GM18505 (cell line): ENCODE measurements at regions not wholly inside any gene's neighbourhood (a gene's known extent, or its start where the extent isn't known, plus 50 kb on each side); places are given as distances from the start of the nearest gene placed in this dataset.
"Not testable (repeated sequence)": the region's sequence is repeated elsewhere in the genome, so short reads cannot be mapped to it uniquely, and the experiment has no call there.

ENCODE experiments used
- ATAC-seq: cut with Tn5 transposase; IDR thresholded peaks from one replicate; pipeline ENCODE4 v1.9.1; 2021; ENCODE audit not compliant: unreplicated experiment
- POLR2A ChIP-seq: IDR thresholded peaks from 4 replicates; pipeline ENCODE4 v1.6.1; 2011; ENCODE audit warnings: borderline replicate concordance; ENCODE audit not compliant: insufficient read depth, insufficient read length; ENCODE audit errors: extremely low read depth

DNA sequence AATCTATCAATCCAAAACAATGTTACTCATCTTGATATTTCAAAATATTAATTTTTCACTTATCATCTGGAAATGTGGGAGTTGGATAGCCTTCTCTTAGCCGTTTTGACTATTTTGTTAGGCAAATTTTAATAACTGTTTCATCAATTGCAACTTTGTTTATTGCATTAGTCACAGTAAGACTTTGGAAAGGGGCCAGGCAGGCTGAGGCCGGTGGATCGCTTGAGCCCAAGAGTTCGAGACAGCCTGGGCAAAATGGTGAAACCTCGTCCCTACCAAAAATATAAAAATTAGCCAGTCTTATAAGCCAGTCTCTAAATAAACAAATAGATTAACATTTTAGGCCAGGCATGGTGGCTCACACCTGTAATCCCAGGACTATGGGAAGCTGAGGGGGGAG, 113.0 kb upstream of the NR5A2 start:
- ATAC-seq = no peak
- TF ChIP-seq POLR2A = no peak

DNA sequence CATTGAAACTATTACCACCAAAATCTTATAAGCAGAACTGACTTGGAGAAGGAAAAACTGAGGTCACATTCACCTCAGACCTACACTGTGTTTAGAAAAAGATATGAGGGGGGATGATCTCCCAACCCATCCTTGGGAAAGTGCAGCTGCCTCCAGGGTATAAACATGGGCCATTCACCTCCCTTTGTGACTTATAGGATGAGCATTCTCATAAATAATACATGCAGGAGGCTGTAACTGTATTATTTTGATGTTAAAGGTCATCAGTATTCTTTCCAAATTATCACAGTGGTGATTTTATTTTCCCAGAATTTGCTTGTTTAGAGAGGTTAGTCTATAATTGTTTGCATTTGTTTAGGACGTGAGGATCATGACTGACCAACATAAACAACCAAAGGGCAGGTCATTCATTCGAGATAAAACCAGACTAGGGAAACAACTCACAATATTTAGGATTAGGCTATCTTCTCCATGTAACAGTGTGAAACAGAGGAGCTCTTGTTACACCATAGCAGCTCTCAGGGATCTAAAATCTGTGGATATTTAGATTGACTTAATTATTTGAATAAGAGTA, 109.2 kb upstream of the NR5A2 start:
- ATAC-seq = no peak
- no peak for TF ChIP-seq POLR2A

DNA sequence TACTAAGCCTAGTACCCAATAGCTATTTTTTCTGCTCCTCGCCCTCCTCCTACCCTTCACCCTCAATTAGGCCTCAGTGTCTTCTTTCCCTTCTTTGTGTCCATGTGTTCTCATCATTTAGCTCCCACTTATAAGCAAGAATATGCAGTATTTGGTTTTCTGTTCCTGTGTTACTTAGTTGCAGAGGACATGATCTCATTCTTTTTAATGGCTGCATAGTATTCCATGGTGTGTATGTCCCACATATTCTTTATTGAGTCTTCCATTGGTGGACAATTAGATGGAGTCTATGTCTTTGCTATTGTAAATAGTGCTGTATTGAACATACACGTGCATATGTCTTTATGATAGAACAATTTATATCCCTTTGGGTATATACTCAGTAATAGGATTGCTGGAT, 106.9 kb upstream of the NR5A2 start:
- ATAC-seq = no peak
- no peak for TF ChIP-seq POLR2A

DNA sequence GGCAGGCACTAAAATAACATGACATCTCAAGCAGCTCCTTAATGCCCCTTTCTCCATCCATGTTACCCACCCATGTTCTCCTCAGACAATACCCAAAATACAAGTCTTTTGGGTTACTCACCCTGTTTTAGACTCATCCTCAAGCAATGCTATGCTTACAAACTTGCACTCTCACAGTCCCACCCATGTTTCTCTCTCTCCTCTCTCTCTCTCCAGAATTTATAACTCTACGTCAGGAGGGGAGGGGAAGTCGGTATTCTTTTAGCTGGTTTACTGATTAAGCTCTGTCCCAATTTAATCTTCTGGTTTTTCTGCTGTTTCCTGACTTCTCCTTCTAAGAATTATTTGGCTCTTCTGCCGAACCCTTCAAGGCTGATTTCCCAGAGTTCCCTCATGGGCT, 98.0 kb upstream of the NR5A2 start:
- no peak for TF ChIP-seq POLR2A
- no peak for ATAC-seq

GRCh38 chr1:199930067-199930466, 97.4 kb upstream of the NR5A2 start:
- ATAC-seq = not testable (repeated sequence)

DNA sequence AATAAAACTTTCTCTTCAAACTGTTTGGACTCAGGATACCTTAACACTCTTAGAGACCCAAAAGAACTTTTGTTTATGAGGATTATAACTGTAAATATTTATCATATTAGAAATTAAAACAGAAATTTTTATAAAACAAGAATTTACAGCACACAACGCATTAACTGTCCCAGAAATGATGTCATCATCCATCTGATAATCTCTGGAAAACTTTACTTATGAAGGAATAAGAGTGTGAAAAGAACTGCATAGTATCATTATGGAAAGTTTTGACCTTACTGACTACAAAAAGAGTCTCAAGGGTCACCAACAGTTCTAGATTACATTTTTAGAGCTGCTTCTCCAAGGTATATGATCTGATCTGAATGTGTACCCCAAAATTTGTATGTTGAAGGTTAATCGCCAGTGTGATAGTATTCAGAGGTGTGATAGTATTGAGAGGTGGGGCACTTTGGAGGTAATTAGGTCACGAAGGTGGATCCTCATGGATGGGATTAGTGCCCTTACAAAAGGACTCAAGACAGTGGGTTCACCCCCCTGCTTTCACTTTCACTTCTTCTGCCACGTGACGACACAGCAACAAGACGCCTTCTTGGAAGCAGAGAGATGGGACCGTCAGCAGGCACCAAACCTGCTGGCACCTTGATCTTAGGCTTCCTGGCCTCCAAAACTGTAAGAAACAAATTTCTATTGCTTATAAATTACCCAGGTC, 95.7 kb upstream of the NR5A2 start:
- ATAC-seq = no peak
- no peak for TF ChIP-seq POLR2A

- no peak for TF ChIP-seq POLR2A
- ATAC-seq = no peak
These were observed 95.0 kb upstream of the NR5A2 start for GRCh38 chr1:199932462-199932861.

DNA sequence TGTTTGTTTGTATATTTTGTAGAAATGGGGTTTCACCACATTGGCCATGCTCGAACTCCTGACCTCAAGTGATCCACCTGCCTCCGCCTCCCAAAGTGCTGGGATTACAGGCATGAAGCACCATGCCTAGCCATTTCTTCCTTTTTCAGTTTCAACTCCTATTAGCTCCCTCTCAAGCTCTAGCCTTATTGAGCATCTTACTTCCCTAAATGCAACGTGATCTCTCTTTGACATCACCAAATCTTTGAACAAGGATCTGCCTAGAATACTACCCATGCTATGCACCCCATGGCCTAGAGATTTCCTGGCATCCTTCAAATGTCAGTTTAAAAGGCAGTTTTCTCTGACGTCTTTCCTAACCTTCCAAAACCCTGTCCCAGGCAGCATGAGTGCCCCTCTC, 91.1 kb upstream of the NR5A2 start:
- no peak for ATAC-seq
- no peak for TF ChIP-seq POLR2A

DNA sequence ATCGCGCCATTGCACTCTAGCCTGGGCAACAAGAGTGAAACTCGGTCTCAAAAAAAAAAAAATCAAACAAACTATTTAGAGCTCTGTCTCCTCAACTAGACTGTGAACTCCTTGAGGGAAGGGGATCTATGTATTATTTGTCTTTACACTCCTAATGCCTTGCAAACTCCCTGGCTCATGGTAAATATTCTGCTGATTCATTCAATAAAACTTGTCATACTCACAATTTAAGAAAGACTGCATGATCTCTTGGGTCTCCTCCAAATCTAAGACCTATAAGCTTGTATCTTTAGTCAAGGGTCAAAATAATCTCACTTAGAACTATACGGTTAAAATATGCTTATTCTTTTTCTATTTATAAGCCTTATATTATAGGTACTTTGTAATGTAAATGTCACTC, 90.3 kb upstream of the NR5A2 start:
- no peak for TF ChIP-seq POLR2A
- no peak for ATAC-seq

DNA sequence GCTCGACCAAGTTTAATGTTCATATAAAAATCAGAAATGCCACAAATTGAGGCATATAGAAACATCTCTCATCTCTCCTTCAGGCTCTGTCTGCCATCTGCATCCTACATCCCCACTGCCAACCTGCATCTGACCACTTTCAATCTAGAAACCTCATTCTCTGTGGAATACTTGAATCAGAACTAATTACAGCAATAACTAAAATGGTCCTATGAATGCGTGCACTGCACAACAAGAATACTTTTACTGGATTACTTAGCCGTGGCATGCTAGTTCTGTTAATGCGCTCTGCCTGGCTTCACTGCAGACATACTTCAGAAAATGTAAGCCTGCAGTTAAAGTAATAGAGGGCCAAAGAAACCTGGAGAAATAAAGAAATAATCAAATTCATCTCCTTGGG, 89.8 kb upstream of the NR5A2 start:
- no peak for TF ChIP-seq POLR2A
- no peak for ATAC-seq

- TF ChIP-seq POLR2A = no peak
- ATAC-seq = no peak
These were observed 82.5 kb upstream of the NR5A2 start for GRCh38 chr1:199944986-199945385.

- no peak for ATAC-seq
- no peak for TF ChIP-seq POLR2A
These were observed 81.9 kb upstream of the NR5A2 start for GRCh38 chr1:199945591-199945990.

- TF ChIP-seq POLR2A = no peak
- ATAC-seq = no peak
These were observed 81.0 kb upstream of the NR5A2 start for GRCh38 chr1:199946305-199947155.
